ENCODE measurements at regions not wholly inside any gene's neighbourhood (a gene's known extent, or its start where the extent isn't known, plus 50 kb on each side); places are given as distances from the start of the nearest gene placed in this dataset.

DNA sequence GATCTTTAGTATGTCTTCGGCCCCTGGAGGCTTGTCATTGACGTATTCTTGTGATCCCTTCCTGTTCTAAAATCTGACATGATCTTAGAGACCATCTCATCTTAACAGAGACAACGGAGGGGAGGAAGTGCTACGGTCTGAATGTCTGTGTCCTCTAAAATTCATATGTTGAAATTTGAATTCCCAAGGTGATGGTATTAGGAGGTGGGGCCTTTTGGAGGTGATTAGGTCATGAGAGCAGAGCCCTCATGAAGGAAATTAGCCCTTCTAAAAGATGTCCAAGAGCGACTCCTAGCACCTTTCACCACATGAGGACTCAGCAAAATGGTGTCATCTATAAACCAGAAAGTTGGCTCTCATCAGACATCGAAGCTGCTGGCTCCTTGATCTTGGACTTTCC is 233.2 kb upstream of the CMC1 start:
- no peaks in the 10 kb centered on the region for H3K79me2 ChIP-seq (ENCODE audit: control insufficient read depth, insufficient read depth, low read length)
- no peak overlapping the region for H3K27ac ChIP-seq (ENCODE audit: control insufficient read depth, insufficient read depth, low read length)
- dilution Hi-C loops (cut with MboI; ENCODE audit: extremely low pct_ligation_motif_present, low sequenced_read_pairs): no loop called here
- no peak overlapping the region for H3K4me2 ChIP-seq (ENCODE audit: control insufficient read depth, extremely low read depth, insufficient read depth, low read depth, low read length)
- TF ChIP-seq EZH2 (IDR thresholded peaks at IDR 0.05; ENCODE audit: low read length): no peak
- TF ChIP-seq, protein P1, sequence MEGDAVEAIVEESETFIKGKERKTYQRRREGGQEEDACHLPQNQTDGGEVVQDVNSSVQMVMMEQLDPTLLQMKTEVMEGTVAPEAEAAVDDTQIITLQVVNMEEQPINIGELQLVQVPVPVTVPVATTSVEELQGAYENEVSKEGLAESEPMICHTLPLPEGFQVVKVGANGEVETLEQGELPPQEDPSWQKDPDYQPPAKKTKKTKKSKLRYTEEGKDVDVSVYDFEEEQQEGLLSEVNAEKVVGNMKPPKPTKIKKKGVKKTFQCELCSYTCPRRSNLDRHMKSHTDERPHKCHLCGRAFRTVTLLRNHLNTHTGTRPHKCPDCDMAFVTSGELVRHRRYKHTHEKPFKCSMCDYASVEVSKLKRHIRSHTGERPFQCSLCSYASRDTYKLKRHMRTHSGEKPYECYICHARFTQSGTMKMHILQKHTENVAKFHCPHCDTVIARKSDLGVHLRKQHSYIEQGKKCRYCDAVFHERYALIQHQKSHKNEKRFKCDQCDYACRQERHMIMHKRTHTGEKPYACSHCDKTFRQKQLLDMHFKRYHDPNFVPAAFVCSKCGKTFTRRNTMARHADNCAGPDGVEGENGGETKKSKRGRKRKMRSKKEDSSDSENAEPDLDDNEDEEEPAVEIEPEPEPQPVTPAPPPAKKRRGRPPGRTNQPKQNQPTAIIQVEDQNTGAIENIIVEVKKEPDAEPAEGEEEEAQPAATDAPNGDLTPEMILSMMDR (optimal IDR thresholded peaks at IDR 0.05 in 1 of 3, IDR thresholded peaks at IDR 0.05 in 1 of 3, conservative IDR thresholded peaks at IDR 0.05 in 1 of 3; ENCODE audit: extremely low read depth in 1 of 3, insufficient read depth in 2 of 3, low read length in 3 of 3): no peak
- no peak for DNase-seq (ENCODE audit: low read depth, low spot score)
- H2AFZ ChIP-seq (ENCODE audit: control insufficient read depth, low read length): no peak overlapping the region
- no peak overlapping the region for H3K4me3 ChIP-seq (ENCODE audit: control insufficient read depth in 2 of 3, extremely low read depth in 1 of 3, insufficient read depth in 2 of 3, low read depth in 1 of 3, low read length in 3 of 3)
- FAIRE-seq: no peak
- H3K36me3 ChIP-seq (ENCODE audit: control insufficient read depth in 2 of 2, extremely low read depth in 1 of 2, insufficient read depth in 2 of 2, low read length in 2 of 2): no peaks in the 10 kb centered on the region
- no peak overlapping the region for H3K9ac ChIP-seq (ENCODE audit: control insufficient read depth, extremely low read depth, insufficient read depth, low read length)
- H4K20me1 ChIP-seq (ENCODE audit: control insufficient read depth, extremely low read depth, insufficient read depth, low read length): no peaks in the 10 kb centered on the region
- H3K4me1 ChIP-seq (ENCODE audit: control insufficient read depth, extremely low read depth, insufficient read depth, low read length): no peaks in the 10 kb centered on the region
- H3K9me3 ChIP-seq (ENCODE audit: control insufficient read depth, low read depth, low read length): no peaks in the 10 kb centered on the region
- H3K9me1 ChIP-seq (ENCODE audit: control insufficient read depth, extremely low read depth, insufficient read depth, low read length): no peaks in the 10 kb centered on the region
- H3K27me3 ChIP-seq (ENCODE audit: control insufficient read depth, extremely low read depth, insufficient read depth, low read length): no peaks in the 10 kb centered on the region

DNA sequence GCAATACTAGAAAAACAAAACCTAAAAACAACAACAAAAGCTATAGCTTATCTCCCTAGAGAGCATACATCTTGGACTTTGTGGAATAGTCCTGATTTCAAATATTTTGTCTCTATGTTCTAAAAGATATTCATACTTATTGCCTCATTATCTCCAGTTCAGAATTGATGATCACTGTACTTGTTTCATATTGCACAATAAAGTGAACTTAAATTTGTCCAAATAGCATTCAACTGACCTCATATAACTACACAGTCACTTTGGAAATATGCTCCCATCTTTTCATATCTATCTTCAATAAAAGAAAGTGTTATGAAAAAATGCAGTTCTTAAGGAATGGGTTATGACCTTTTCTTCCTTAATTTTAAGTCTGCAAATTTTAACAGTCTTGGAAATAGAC is 228.6 kb upstream of the CMC1 start:
- Histone ChIP-seq H3K4me2 (ENCODE audit: control insufficient read depth, extremely low read depth, insufficient read depth, low read depth, low read length) (no peak overlapping the region), H3K4me3 (ENCODE audit: control insufficient read depth in 2 of 3, extremely low read depth in 1 of 3, insufficient read depth in 2 of 3, low read depth in 1 of 3, low read length in 3 of 3) (no peak overlapping the region), H3K27me3 (ENCODE audit: control insufficient read depth, extremely low read depth, insufficient read depth, low read length) (no peaks in the 10 kb centered on the region), H3K4me1 (ENCODE audit: control insufficient read depth, extremely low read depth, insufficient read depth, low read length) (no peaks in the 10 kb centered on the region), H3K9me3 (ENCODE audit: control insufficient read depth, low read depth, low read length) (no peaks in the 10 kb centered on the region), H3K36me3 (ENCODE audit: control insufficient read depth in 2 of 2, extremely low read depth in 1 of 2, insufficient read depth in 2 of 2, low read length in 2 of 2) (no peaks in the 10 kb centered on the region), H3K9ac (ENCODE audit: control insufficient read depth, extremely low read depth, insufficient read depth, low read length) (no peak overlapping the region), H3K27ac (ENCODE audit: control insufficient read depth, insufficient read depth, low read length) (no peak overlapping the region), H4K20me1 (ENCODE audit: control insufficient read depth, extremely low read depth, insufficient read depth, low read length) (no peaks in the 10 kb centered on the region), H2AFZ (ENCODE audit: control insufficient read depth, low read length) (no peak overlapping the region), H3K79me2 (ENCODE audit: control insufficient read depth, insufficient read depth, low read length) (no peaks in the 10 kb centered on the region), H3K9me1 (ENCODE audit: control insufficient read depth, extremely low read depth, insufficient read depth, low read length) (no peaks in the 10 kb centered on the region)
- DNase-seq (ENCODE audit: low read depth, low spot score): no peak
- no peak for FAIRE-seq
- TF ChIP-seq, protein P1 (optimal IDR thresholded peaks at IDR 0.05 in 1 of 3, IDR thresholded peaks at IDR 0.05 in 1 of 3, conservative IDR thresholded peaks at IDR 0.05 in 1 of 3; ENCODE audit: extremely low read depth in 1 of 3, insufficient read depth in 2 of 3, low read length in 3 of 3): no peak
- TF ChIP-seq EZH2 (IDR thresholded peaks at IDR 0.05; ENCODE audit: low read length): no peak
- dilution Hi-C loops (cut with MboI; ENCODE audit: extremely low pct_ligation_motif_present, low sequenced_read_pairs): no loop called here

Measured in keratinocyte (primary cell).